Liver (tissue), 8 donors: ENCODE measurements at regions not wholly inside any gene's neighbourhood (a gene's known extent, or its start where the extent isn't known, plus 50 kb on each side); places are given as distances from the start of the nearest gene placed in this dataset.

Experiments used
- DNase-seq: peaks from one replicate; pipeline ENCODE4 v3.0.0-alpha.2; 2017; ENCODE audit warnings: low spot score
- H3K27ac ChIP-seq, 2 donors: one replicate each; pipeline ENCODE4 v1.7.0; 2013; ENCODE audit warnings: inconsistent platforms in 2 of 2, low read length in 2 of 2, control low read depth in 1 of 2, low read depth in 1 of 2, mild to moderate bottlenecking in 1 of 2
- H3K27me3 ChIP-seq, 4 donors: one replicate each; pipeline versions ENCODE4 v1.6.1 to v1.7.0; 2013; ENCODE audit warnings: low read length in 3 of 4, inconsistent platforms in 1 of 4, mild to moderate bottlenecking in 1 of 4, moderate library complexity in 1 of 4; ENCODE audit not compliant: control insufficient read depth in 4 of 4, insufficient read depth in 4 of 4
- H3K36me3 ChIP-seq, 4 donors: one replicate each; pipeline versions ENCODE4 v1.6.1 to v1.7.0; 2013; ENCODE audit warnings: low read length in 3 of 4, mild to moderate bottlenecking in 3 of 4, low read depth in 1 of 4, moderate library complexity in 1 of 4; ENCODE audit not compliant: control insufficient read depth in 4 of 4, insufficient read depth in 3 of 4
- H3K4me1 ChIP-seq, 4 donors: one replicate each; pipeline versions ENCODE4 v1.6.1 to v1.7.0; 2013; ENCODE audit warnings: low read length in 3 of 4, mild to moderate bottlenecking in 3 of 4, moderate library complexity in 1 of 4; ENCODE audit not compliant: control insufficient read depth in 4 of 4, insufficient read depth in 4 of 4
- H3K4me3 ChIP-seq, 3 donors: one replicate each; pipeline versions ENCODE4 v1.6.1 to v1.7.0; 2013; ENCODE audit warnings: low read length in 3 of 3, control low read depth in 1 of 3, low read depth in 1 of 3, mild to moderate bottlenecking in 1 of 3
- H3K9ac ChIP-seq, 2 donors: one replicate each; pipeline ENCODE4 v1.7.0; 2013; ENCODE audit warnings: low read length in 2 of 2, mild to moderate bottlenecking in 2 of 2, moderate library complexity in 2 of 2, control low read depth in 1 of 2, low read depth in 1 of 2
- H3K9me3 ChIP-seq, 4 donors: one replicate each; pipeline versions ENCODE4 v1.6.1 to v1.7.0; 2013; ENCODE audit warnings: low read length in 3 of 4; ENCODE audit not compliant: control insufficient read depth in 4 of 4
- EGR1 ChIP-seq, 2 donors: IDR thresholded peaks; 2 replicates each; pipeline ENCODE4 v1.6.1; 2016 to 2018; ENCODE audit warnings: antibody characterized with exemption in 2 of 2, low read depth in 2 of 2
- FOXA1 ChIP-seq: IDR thresholded peaks from 2 replicates; pipeline ENCODE4 v1.6.1; 2016; ENCODE audit warnings: antibody characterized with exemption
- FOXA2 ChIP-seq: IDR thresholded peaks from 2 replicates; pipeline ENCODE4 v1.6.1; 2016; ENCODE audit warnings: antibody characterized with exemption
- GABPA ChIP-seq, 2 donors: IDR thresholded peaks in 1 of 2; conservative IDR thresholded peaks in 1 of 2; 2 replicates each; pipeline ENCODE4 v1.6.1; 2016; ENCODE audit warnings: antibody characterized with exemption in 2 of 2, mild to moderate bottlenecking in 1 of 2, moderate library complexity in 1 of 2
- HNF4A ChIP-seq, 2 donors: conservative IDR thresholded peaks; 2 replicates each; pipeline ENCODE4 v1.6.1; 2016; ENCODE audit warnings: antibody characterized with exemption in 2 of 2, mild to moderate bottlenecking in 2 of 2
- HNF4G ChIP-seq: IDR thresholded peaks from 2 replicates; pipeline ENCODE4 v1.6.1; 2016; ENCODE audit warnings: antibody characterized with exemption
- JUND ChIP-seq, 2 donors: IDR thresholded peaks; 2 replicates each; pipeline ENCODE4 v1.6.1; 2016; ENCODE audit warnings: antibody characterized with exemption in 2 of 2
- NR2F2 ChIP-seq: IDR thresholded peaks from 2 replicates; pipeline ENCODE4 v1.6.1; 2016; ENCODE audit warnings: antibody characterized with exemption
- RAD21 ChIP-seq, 2 donors: IDR thresholded peaks; 2 replicates each; pipeline ENCODE4 v1.6.1; 2016; ENCODE audit warnings: antibody characterized with exemption in 2 of 2, mild to moderate bottlenecking in 2 of 2
- RXRA ChIP-seq, 2 donors: IDR thresholded peaks; 2 replicates each; pipeline ENCODE4 v1.6.1; 2017 to 2018; ENCODE audit warnings: antibody characterized with exemption in 2 of 2, mild to moderate bottlenecking in 1 of 2
- SP1 ChIP-seq: IDR thresholded peaks from 2 replicates; pipeline ENCODE4 v1.6.1; 2018; ENCODE audit warnings: antibody characterized with exemption, mild to moderate bottlenecking
- TAF1 ChIP-seq: conservative IDR thresholded peaks from 2 replicates; pipeline ENCODE4 v1.6.1; 2016; ENCODE audit warnings: antibody characterized with exemption, mild to moderate bottlenecking
- YY1 ChIP-seq: IDR thresholded peaks from 2 replicates; pipeline ENCODE4 v1.6.1; 2016; ENCODE audit warnings: antibody characterized with exemption, mild to moderate bottlenecking
- WGBS: extraction: QIAGEN DNeasy Blood & Tissue Kit; methylation state at CpG from one replicate; pipeline ENCODE4 v1.1.7; 2013; 5-methylcytosine and 5-hydroxymethylcytosine counted together
- TF ChIP-seq, protein P1 (sequence below): fragments of 150-350 bp; IDR thresholded peaks from 2 replicates; pipeline ENCODE4 v1.5.1; 2017; ENCODE audit warnings: improper control_type of control experiment, low read depth, low read length; ENCODE audit not compliant: missing input control
- TF ChIP-seq, protein P2 (sequence below): IDR thresholded peaks from 2 replicates; pipeline ENCODE4 v1.6.1; 2016; ENCODE audit warnings: antibody characterized with exemption
- TF ChIP-seq, protein P3 (sequence below): IDR thresholded peaks from 2 replicates; pipeline ENCODE4 v1.6.1; 2016; ENCODE audit warnings: antibody characterized with exemption, mild to moderate bottlenecking
- TF ChIP-seq, protein P4 (sequence below): IDR thresholded peaks from 2 replicates; pipeline ENCODE4 v1.6.1; 2016; ENCODE audit warnings: antibody characterized with exemption
- donor health status: healthy.
- donor health status: healthy.
- donor health status: healthy.
- donor health status: healthy.
- donor health status: healthy.

DNA sequence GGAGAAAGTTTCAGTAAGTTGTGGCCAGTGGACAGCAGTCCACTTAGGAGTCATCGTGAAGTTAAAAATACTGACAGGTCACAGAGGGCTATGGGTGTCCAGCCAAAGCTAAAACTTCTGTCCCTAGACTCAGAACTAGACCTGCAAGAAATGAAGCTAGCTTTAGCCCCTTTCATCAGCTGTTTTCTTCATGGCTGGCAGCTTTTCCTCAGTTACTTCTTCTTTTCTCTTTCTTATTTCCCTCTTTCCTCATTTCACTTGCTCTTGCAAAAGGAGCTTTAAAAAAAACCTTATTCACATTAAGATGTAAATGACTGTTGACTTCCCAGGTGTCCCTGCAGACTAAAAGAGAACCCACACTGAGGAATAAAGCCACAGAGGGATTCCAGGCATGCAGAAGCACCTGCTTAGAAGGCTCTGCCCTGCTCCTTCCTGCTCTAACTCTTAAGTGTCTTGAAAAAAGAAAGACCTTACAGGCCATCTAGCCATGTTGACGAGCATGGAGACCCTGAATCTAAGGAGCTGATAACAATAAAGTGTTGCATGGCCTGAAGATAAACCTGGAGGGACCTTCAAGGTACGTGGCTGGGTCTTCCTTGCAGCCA is 69.7 kb upstream of the CCND2 start:
- H3K27ac ChIP-seq, result no peak overlapping the region
- WGBS, result 48% methylated on average over 3 of the region's 3 CpGs
- no peaks in the 10 kb centered on the region for H3K9me3 ChIP-seq
- TF ChIP-seq SP1 (no peak), EGR1 (IDR thresholded peaks at IDR 0.05; ENCODE audit: low read depth in 2 of 2) (no peak), TAF1 (no peak), GABPA (IDR thresholded peaks at IDR 0.05 in 1 of 2, conservative IDR thresholded peaks at IDR 0.05 in 1 of 2) (no peak), FOXA2 (no peak)
- TF ChIP-seq, protein P1, sequence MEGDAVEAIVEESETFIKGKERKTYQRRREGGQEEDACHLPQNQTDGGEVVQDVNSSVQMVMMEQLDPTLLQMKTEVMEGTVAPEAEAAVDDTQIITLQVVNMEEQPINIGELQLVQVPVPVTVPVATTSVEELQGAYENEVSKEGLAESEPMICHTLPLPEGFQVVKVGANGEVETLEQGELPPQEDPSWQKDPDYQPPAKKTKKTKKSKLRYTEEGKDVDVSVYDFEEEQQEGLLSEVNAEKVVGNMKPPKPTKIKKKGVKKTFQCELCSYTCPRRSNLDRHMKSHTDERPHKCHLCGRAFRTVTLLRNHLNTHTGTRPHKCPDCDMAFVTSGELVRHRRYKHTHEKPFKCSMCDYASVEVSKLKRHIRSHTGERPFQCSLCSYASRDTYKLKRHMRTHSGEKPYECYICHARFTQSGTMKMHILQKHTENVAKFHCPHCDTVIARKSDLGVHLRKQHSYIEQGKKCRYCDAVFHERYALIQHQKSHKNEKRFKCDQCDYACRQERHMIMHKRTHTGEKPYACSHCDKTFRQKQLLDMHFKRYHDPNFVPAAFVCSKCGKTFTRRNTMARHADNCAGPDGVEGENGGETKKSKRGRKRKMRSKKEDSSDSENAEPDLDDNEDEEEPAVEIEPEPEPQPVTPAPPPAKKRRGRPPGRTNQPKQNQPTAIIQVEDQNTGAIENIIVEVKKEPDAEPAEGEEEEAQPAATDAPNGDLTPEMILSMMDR, result no peak
- TF ChIP-seq, protein P2, sequence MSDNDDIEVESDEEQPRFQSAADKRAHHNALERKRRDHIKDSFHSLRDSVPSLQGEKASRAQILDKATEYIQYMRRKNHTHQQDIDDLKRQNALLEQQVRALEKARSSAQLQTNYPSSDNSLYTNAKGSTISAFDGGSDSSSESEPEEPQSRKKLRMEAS, result no peak
- TF ChIP-seq, protein P3, sequence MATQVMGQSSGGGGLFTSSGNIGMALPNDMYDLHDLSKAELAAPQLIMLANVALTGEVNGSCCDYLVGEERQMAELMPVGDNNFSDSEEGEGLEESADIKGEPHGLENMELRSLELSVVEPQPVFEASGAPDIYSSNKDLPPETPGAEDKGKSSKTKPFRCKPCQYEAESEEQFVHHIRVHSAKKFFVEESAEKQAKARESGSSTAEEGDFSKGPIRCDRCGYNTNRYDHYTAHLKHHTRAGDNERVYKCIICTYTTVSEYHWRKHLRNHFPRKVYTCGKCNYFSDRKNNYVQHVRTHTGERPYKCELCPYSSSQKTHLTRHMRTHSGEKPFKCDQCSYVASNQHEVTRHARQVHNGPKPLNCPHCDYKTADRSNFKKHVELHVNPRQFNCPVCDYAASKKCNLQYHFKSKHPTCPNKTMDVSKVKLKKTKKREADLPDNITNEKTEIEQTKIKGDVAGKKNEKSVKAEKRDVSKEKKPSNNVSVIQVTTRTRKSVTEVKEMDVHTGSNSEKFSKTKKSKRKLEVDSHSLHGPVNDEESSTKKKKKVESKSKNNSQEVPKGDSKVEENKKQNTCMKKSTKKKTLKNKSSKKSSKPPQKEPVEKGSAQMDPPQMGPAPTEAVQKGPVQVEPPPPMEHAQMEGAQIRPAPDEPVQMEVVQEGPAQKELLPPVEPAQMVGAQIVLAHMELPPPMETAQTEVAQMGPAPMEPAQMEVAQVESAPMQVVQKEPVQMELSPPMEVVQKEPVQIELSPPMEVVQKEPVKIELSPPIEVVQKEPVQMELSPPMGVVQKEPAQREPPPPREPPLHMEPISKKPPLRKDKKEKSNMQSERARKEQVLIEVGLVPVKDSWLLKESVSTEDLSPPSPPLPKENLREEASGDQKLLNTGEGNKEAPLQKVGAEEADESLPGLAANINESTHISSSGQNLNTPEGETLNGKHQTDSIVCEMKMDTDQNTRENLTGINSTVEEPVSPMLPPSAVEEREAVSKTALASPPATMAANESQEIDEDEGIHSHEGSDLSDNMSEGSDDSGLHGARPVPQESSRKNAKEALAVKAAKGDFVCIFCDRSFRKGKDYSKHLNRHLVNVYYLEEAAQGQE, result no peak
- no peaks in the 10 kb centered on the region for H3K4me1 ChIP-seq
- peaks cover 0 to 8% (median 0%) of the 10 kb centered on the region in 4 donors for H3K27me3 ChIP-seq
- H3K9ac ChIP-seq, result no peak overlapping the region
- no peak overlapping the region for H3K4me3 ChIP-seq
- H3K36me3 ChIP-seq, result no peaks in the 10 kb centered on the region
- DNase-seq, result no peak

DNA sequence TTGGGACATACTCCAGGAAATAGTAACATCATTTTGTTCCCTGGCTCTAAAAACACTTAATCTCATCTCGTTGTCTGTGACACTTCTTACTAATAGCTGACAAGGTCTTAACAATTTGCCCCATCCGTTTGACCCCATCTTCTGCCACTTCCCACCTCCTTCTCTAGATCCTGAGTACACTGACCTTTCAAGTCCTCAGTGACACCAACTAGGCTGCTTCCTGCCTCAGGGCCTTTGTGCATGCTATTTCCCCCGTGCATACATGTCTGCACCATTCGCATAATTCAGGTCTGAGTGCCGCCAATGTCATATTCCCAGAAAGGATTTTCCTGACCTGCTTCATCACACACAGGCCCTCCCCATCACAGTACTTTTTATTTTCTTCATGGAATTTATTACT is 70.6 kb upstream of the CCND2 start:
- 72% methylated on average over 5 of the region's 5 CpGs for WGBS
- Histone ChIP-seq H3K4me1 (no peaks in the 10 kb centered on the region), H3K4me3 (no peak overlapping the region), H3K27ac (no peak overlapping the region), H3K9me3 (no peaks in the 10 kb centered on the region), H3K36me3 (no peaks in the 10 kb centered on the region), H3K9ac (no peak overlapping the region), H3K27me3 (peaks cover 0 to 8% (median 0%) of the 10 kb centered on the region in 4 donors)
- DNase-seq, result no peak
- TF ChIP-seq GABPA (IDR thresholded peaks at IDR 0.05 in 1 of 2, conservative IDR thresholded peaks at IDR 0.05 in 1 of 2), result no peak
- no peak for TF ChIP-seq HNF4G
- TF ChIP-seq, protein P4, sequence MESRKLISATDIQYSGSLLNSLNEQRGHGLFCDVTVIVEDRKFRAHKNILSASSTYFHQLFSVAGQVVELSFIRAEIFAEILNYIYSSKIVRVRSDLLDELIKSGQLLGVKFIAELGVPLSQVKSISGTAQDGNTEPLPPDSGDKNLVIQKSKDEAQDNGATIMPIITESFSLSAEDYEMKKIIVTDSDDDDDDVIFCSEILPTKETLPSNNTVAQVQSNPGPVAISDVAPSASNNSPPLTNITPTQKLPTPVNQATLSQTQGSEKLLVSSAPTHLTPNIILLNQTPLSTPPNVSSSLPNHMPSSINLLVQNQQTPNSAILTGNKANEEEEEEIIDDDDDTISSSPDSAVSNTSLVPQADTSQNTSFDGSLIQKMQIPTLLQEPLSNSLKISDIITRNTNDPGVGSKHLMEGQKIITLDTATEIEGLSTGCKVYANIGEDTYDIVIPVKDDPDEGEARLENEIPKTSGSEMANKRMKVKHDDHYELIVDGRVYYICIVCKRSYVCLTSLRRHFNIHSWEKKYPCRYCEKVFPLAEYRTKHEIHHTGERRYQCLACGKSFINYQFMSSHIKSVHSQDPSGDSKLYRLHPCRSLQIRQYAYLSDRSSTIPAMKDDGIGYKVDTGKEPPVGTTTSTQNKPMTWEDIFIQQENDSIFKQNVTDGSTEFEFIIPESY, result no peak
- TF ChIP-seq FOXA2, result no peak
- no peak for TF ChIP-seq TAF1
- no peak for TF ChIP-seq FOXA1
- no peak for TF ChIP-seq RAD21 (IDR thresholded peaks at IDR 0.05)
- no peak for TF ChIP-seq YY1
- TF ChIP-seq, protein P3, result no peak
- TF ChIP-seq, protein P1, result no peak
- no peak for TF ChIP-seq EGR1 (IDR thresholded peaks at IDR 0.05; ENCODE audit: low read depth in 2 of 2)
- TF ChIP-seq RXRA (IDR thresholded peaks at IDR 0.05), result no peak
- TF ChIP-seq, protein P2, result no peak
- TF ChIP-seq NR2F2, result no peak
- TF ChIP-seq HNF4A (conservative IDR thresholded peaks at IDR 0.05), result no peak
- no peak for TF ChIP-seq JUND (IDR thresholded peaks at IDR 0.05)
